H9 (cell line): ENCODE measurements at regions not wholly inside any gene's neighbourhood (a gene's known extent, or its start where the extent isn't known, plus 50 kb on each side); places are given as distances from the start of the nearest gene placed in this dataset.

ENCODE experiments used
- DNase-seq: peaks from one replicate; pipeline ENCODE4 v3.0.0-alpha.2; 2017
- H2AFZ ChIP-seq: one replicate; pipeline ENCODE4 v1.6.1; 2013; ENCODE audit warnings: mild to moderate bottlenecking, low read length, control low read depth, moderate library complexity
- H2AK5ac ChIP-seq: 2 replicates; pipeline ENCODE4 v1.6.1; 2013; ENCODE audit warnings: low read length, control low read depth, mixed read lengths; ENCODE audit not compliant: insufficient read length
- H2BK120ac ChIP-seq: one replicate; pipeline ENCODE4 v1.6.1; 2013; ENCODE audit warnings: low read depth, mild to moderate bottlenecking, low read length, control low read depth, inconsistent platforms; ENCODE audit not compliant: poor library complexity, severe bottlenecking
- H2BK12ac ChIP-seq: 2 replicates; pipeline ENCODE4 v1.6.1; 2013; ENCODE audit warnings: low read length, control low read depth, mixed read lengths, low read depth; ENCODE audit not compliant: insufficient read length
- H2BK15ac ChIP-seq: 2 replicates; pipeline ENCODE4 v1.6.1; 2013; ENCODE audit warnings: low read depth, low read length, control low read depth
- H2BK20ac ChIP-seq: one replicate; pipeline ENCODE4 v1.6.1; 2013; ENCODE audit warnings: low read depth, mild to moderate bottlenecking, low read length, control low read depth, inconsistent platforms; ENCODE audit not compliant: poor library complexity, severe bottlenecking
- H2BK5ac ChIP-seq: 2 replicates; pipeline ENCODE4 v1.6.1; 2013; ENCODE audit warnings: low read length, control low read depth, mixed read lengths; ENCODE audit not compliant: insufficient read length
- H3K14ac ChIP-seq: 2 replicates; pipeline ENCODE4 v1.6.1; 2013; ENCODE audit warnings: low read length, control low read depth; ENCODE audit not compliant: insufficient read depth
- H3K18ac ChIP-seq: 2 replicates; pipeline ENCODE4 v1.6.1; 2013; ENCODE audit warnings: low read depth, mild to moderate bottlenecking, mixed read lengths, low read length, control low read depth; ENCODE audit not compliant: insufficient read length
- H3K23ac ChIP-seq: 2 replicates; pipeline ENCODE4 v1.6.1; 2013; ENCODE audit warnings: low read length, control low read depth, mixed read lengths, low read depth; ENCODE audit not compliant: insufficient read length
- H3K23me2 ChIP-seq: 2 replicates; pipeline ENCODE4 v1.6.1; 2013; ENCODE audit warnings: low read depth, mild to moderate bottlenecking, mixed read lengths, low read length, control low read depth; ENCODE audit not compliant: insufficient read length, poor library complexity, severe bottlenecking
- H3K27ac ChIP-seq: 2 replicates; pipeline ENCODE4 v1.5.1; 2013; ENCODE audit warnings: low read length, control low read depth, mixed read lengths, low read depth; ENCODE audit not compliant: insufficient read length
- H3K27me3 ChIP-seq: 2 replicates; pipeline ENCODE4 v1.6.1; 2013; ENCODE audit warnings: low read length, control low read depth, inconsistent platforms; ENCODE audit not compliant: insufficient read depth
- H3K4ac ChIP-seq: 2 replicates; pipeline ENCODE4 v1.6.1; 2013; ENCODE audit warnings: low read depth, mild to moderate bottlenecking, control low read depth, inconsistent platforms, low read length, moderate library complexity
- H3K4me1 ChIP-seq: 2 replicates; pipeline ENCODE4 v1.6.1; 2013; ENCODE audit warnings: low read length, control low read depth, inconsistent platforms; ENCODE audit not compliant: insufficient read depth
- H3K4me2 ChIP-seq: 2 replicates; pipeline ENCODE4 v1.6.1; 2013; ENCODE audit warnings: low read length, control low read depth, mixed read lengths; ENCODE audit not compliant: insufficient read length, insufficient read depth
- H3K56ac ChIP-seq: 2 replicates; pipeline ENCODE4 v1.6.1; 2013; ENCODE audit warnings: low read depth, mild to moderate bottlenecking, mixed read lengths, low read length, control low read depth; ENCODE audit not compliant: insufficient read length
- H3K79me1 ChIP-seq: 2 replicates; pipeline ENCODE4 v1.6.1; 2013; ENCODE audit warnings: low read depth, mild to moderate bottlenecking, moderate library complexity, low read length, control low read depth, inconsistent platforms; ENCODE audit not compliant: insufficient read depth, poor library complexity, severe bottlenecking
- H3K79me2 ChIP-seq: 2 replicates; pipeline ENCODE4 v1.6.1; 2013; ENCODE audit warnings: low read length, control low read depth, inconsistent platforms; ENCODE audit not compliant: insufficient read depth
- H3K9ac ChIP-seq: 2 replicates; pipeline ENCODE4 v1.6.1; 2013; ENCODE audit warnings: low read length, control low read depth, mixed read lengths; ENCODE audit not compliant: insufficient read length; ENCODE audit errors: extremely low read depth
- H3K9me3 ChIP-seq: one replicate; pipeline ENCODE4 v1.6.1; 2013; ENCODE audit warnings: low read depth, low read length, inconsistent platforms; ENCODE audit not compliant: control insufficient read depth
- H3T11ph ChIP-seq: one replicate; pipeline ENCODE4 v1.6.1; 2013; ENCODE audit warnings: mild to moderate bottlenecking, low read length, control low read depth, inconsistent platforms
- H4K20me1 ChIP-seq: one replicate; pipeline ENCODE4 v1.6.1; 2013; ENCODE audit not compliant: control insufficient read depth, insufficient read length, insufficient read depth
- H4K5ac ChIP-seq: 2 replicates; pipeline ENCODE4 v1.6.1; 2013; ENCODE audit warnings: low read depth, mild to moderate bottlenecking, mixed read lengths, low read length, control low read depth; ENCODE audit not compliant: insufficient read length
- H4K8ac ChIP-seq: replicated peaks from 2 replicates; pipeline ENCODE4 v1.6.1; 2013; ENCODE audit warnings: low read length, control low read depth, mixed read lengths, low read depth; ENCODE audit not compliant: insufficient read length
- H4K91ac ChIP-seq: 2 replicates; pipeline ENCODE4 v1.6.1; 2013; ENCODE audit warnings: low read depth, mild to moderate bottlenecking, moderate library complexity, mixed read lengths, low read length, control low read depth; ENCODE audit not compliant: insufficient read length
- H3K27ac Mint-ChIP-seq, 3 experiments: 2 replicates in 2 of 3; 3 replicates in 1 of 3; pipeline ENCODE4 v1.8.0; 2020 to 2021; ENCODE audit warnings: mixed read lengths in 3 of 3, mild to moderate bottlenecking in 1 of 3, moderate library complexity in 1 of 3
- H3K27me3 Mint-ChIP-seq: 2 replicates; pipeline ENCODE4 v1.8.0; 2021; ENCODE audit warnings: low read depth, mild to moderate bottlenecking, moderate library complexity, mixed read lengths
- H3K36me3 Mint-ChIP-seq, 3 experiments: 2 replicates in 2 of 3; 3 replicates in 1 of 3; pipeline ENCODE4 v1.8.0; 2020 to 2021; ENCODE audit warnings: low read depth in 3 of 3, mixed read lengths in 3 of 3; ENCODE audit not compliant: insufficient read depth in 1 of 3
- H3K4me1 Mint-ChIP-seq, 2 experiments: 2 replicates each; pipeline ENCODE4 v1.8.0; 2020; ENCODE audit warnings: mixed read lengths in 2 of 2
- H3K4me3 Mint-ChIP-seq, 2 experiments: 2 replicates in 1 of 2; 3 replicates in 1 of 2; pipeline ENCODE4 v1.8.0; 2020 to 2021; ENCODE audit warnings: mild to moderate bottlenecking in 2 of 2, mixed read lengths in 2 of 2, moderate library complexity in 1 of 2
- H3K9me3 Mint-ChIP-seq, 2 experiments: 2 replicates in 1 of 2; 3 replicates in 1 of 2; pipeline ENCODE4 v1.8.0; 2020; ENCODE audit warnings: mild to moderate bottlenecking in 2 of 2, mixed read lengths in 2 of 2, moderate library complexity in 1 of 2
- WGBS: extraction: QIAGEN DNeasy Blood & Tissue Kit; methylation state at CpG from one replicate; pipeline ENCODE4 v1.1.7; 2013; ENCODE audit warnings: missing lambda C conversion rate, low lambda C conversion rate, mixed read lengths; ENCODE audit not compliant: insufficient read length; ENCODE audit errors: extremely low coverage; 5-methylcytosine and 5-hydroxymethylcytosine counted together
- TF ChIP-seq, protein P1 (sequence below): fragments of 200-600 bp; sonication (generic); conservative IDR thresholded peaks from 3 replicates; pipeline ENCODE4 v1.8.0; 2021; ENCODE audit warnings: antibody characterized with exemption, mild to moderate bottlenecking

GRCh38 chr3:106130384-106131198, 261.8 kb upstream of the CBLB start:
- H3K27ac Mint-ChIP-seq, result peak overlapping the region in 1 of 3 experiments; percentile 71; a peak in 2 of 7 replicates

More at GRCh38 chr3:106130384-106131198, 261.8 kb upstream of the CBLB start:
- H3K23me2 ChIP-seq, result no peaks in the 10 kb centered on the region
- H3K4me1 Mint-ChIP-seq, result peaks cover 6 to 8% of the 10 kb centered on the region in 2 experiments
- no peak overlapping the region for H2AK5ac ChIP-seq
- no CpG with 5 or more reads among the region's 2 CpGs for WGBS
- H3K27me3 Mint-ChIP-seq, result no peaks in the 10 kb centered on the region
- DNase-seq, result no peak
- no peaks in the 10 kb centered on the region for H3K9me3 ChIP-seq
- H3K9me3 Mint-ChIP-seq, result peaks cover 2 to 4% of the 10 kb centered on the region in 2 experiments; a peak in 2 of 5 replicates
- H4K20me1 ChIP-seq, result no peaks in the 10 kb centered on the region
- H2BK12ac ChIP-seq, result no peak overlapping the region
- no peak overlapping the region for H3K56ac ChIP-seq
- H4K5ac ChIP-seq, result no peak overlapping the region
- H3K4ac ChIP-seq, result no peak overlapping the region
- H3K36me3 Mint-ChIP-seq, result peaks cover 0 to 2% (median 0%) of the 10 kb centered on the region in 3 experiments; a peak in 2 of 7 replicates
- H2BK20ac ChIP-seq, result no peak overlapping the region
- H3K4me1 ChIP-seq, result no peaks in the 10 kb centered on the region
- no peak overlapping the region for H3T11ph ChIP-seq
- no peak overlapping the region for H3K18ac ChIP-seq
- H3K27ac ChIP-seq, result no peak overlapping the region
- H3K79me1 ChIP-seq, result no peaks in the 10 kb centered on the region
- H4K8ac ChIP-seq, result no peak overlapping the region
- H3K4me3 Mint-ChIP-seq, result no peak overlapping the region
- no peaks in the 10 kb centered on the region for H3K79me2 ChIP-seq
- H3K23ac ChIP-seq, result no peak overlapping the region
- no peak overlapping the region for H3K14ac ChIP-seq
- no peak overlapping the region for H2BK120ac ChIP-seq
- TF ChIP-seq, protein P1, sequence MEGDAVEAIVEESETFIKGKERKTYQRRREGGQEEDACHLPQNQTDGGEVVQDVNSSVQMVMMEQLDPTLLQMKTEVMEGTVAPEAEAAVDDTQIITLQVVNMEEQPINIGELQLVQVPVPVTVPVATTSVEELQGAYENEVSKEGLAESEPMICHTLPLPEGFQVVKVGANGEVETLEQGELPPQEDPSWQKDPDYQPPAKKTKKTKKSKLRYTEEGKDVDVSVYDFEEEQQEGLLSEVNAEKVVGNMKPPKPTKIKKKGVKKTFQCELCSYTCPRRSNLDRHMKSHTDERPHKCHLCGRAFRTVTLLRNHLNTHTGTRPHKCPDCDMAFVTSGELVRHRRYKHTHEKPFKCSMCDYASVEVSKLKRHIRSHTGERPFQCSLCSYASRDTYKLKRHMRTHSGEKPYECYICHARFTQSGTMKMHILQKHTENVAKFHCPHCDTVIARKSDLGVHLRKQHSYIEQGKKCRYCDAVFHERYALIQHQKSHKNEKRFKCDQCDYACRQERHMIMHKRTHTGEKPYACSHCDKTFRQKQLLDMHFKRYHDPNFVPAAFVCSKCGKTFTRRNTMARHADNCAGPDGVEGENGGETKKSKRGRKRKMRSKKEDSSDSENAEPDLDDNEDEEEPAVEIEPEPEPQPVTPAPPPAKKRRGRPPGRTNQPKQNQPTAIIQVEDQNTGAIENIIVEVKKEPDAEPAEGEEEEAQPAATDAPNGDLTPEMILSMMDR, result no peak
- no peak overlapping the region for H3K4me2 ChIP-seq
- H2BK5ac ChIP-seq, result no peak overlapping the region
- no peak overlapping the region for H2AFZ ChIP-seq
- H4K91ac ChIP-seq, result no peak overlapping the region
- H2BK15ac ChIP-seq, result no peak overlapping the region
- H3K27me3 ChIP-seq, result no peaks in the 10 kb centered on the region
- H3K9ac ChIP-seq, result no peak overlapping the region
